NCI-H2196 (cell line): ENCODE measurements at regions not wholly inside any gene's neighbourhood (a gene's known extent, or its start where the extent isn't known, plus 50 kb on each side); places are given as distances from the start of the nearest gene placed in this dataset.

Source experiments
- DNase-seq: peaks from one replicate; lab custom pipeline; 2025; ENCODE audit not compliant: unreplicated experiment; lab: John Stamatoyannopoulos, UW

- no peak for DNase-seq
These were observed 413.8 kb downstream of the BCL11B start for GRCh38 chr14:98858158-98858557.

- no peak for DNase-seq
These were observed 413.4 kb downstream of the BCL11B start for GRCh38 chr14:98858561-98858960.

- DNase-seq: no peak
These were observed 412.7 kb downstream of the BCL11B start for GRCh38 chr14:98859301-98859700.

- no peak for DNase-seq
These were observed 407.8 kb downstream of the BCL11B start for GRCh38 chr14:98864211-98864610.

GRCh38 chr14:98867146-98867545, 404.9 kb downstream of the BCL11B start:
- no peak for DNase-seq

- DNase-seq: no peak
These were observed 404.3 kb downstream of the BCL11B start for GRCh38 chr14:98867726-98868125.

DNA sequence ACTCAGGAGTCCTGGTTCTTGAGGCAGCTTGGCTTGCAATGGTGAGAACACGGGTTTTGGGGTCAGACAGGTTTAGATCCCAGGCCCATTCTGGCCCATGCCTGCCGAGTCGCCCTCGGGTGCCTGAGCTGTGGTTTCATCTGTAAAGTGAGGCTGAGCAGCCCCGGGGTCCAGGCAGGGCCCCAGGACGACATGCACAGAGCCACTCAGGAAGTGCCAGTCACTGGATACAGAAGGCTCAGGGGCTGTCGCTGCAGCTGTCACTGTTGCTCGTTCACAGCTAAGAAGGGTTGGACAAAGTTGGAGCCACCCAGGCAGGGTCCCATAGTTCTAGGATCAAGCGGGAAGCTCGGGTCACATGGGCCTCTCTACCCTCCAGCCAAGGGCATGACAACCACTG, 403.1 kb downstream of the BCL11B start:
- no peak for DNase-seq

GRCh38 chr14:98871796-98872195, 400.2 kb downstream of the BCL11B start:
- no peak for DNase-seq

- DNase-seq: no peak
These were observed 394.9 kb downstream of the BCL11B start for GRCh38 chr14:98877065-98877464.

GRCh38 chr14:98878282-98878681, 393.7 kb downstream of the BCL11B start:
- no peak for DNase-seq

- no peak for DNase-seq
These were observed 385.0 kb downstream of the BCL11B start for GRCh38 chr14:98886982-98887381.

GRCh38 chr14:98888281-98888680, 383.7 kb downstream of the BCL11B start:
- no peak for DNase-seq

- no peak for DNase-seq
These were observed 382.8 kb downstream of the BCL11B start for GRCh38 chr14:98888927-98889835.

DNA sequence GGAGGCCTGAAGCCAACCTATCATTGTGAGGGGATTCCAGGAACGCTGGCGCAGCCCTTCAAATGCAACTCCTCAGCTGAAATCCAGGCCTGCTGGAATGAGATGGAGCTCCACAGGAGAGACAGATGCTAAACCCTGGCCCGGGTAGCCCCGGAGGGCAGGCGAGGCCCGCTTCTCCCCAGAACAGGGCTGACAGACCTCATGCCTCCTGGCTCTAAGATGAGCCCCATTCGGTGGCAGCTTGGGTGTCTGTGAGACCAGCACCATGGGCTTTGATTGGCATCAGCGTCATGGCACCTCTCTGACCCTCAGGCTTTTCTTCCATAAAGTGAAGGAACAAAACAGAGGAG, 382.2 kb downstream of the BCL11B start:
- DNase-seq: no peak

DNA sequence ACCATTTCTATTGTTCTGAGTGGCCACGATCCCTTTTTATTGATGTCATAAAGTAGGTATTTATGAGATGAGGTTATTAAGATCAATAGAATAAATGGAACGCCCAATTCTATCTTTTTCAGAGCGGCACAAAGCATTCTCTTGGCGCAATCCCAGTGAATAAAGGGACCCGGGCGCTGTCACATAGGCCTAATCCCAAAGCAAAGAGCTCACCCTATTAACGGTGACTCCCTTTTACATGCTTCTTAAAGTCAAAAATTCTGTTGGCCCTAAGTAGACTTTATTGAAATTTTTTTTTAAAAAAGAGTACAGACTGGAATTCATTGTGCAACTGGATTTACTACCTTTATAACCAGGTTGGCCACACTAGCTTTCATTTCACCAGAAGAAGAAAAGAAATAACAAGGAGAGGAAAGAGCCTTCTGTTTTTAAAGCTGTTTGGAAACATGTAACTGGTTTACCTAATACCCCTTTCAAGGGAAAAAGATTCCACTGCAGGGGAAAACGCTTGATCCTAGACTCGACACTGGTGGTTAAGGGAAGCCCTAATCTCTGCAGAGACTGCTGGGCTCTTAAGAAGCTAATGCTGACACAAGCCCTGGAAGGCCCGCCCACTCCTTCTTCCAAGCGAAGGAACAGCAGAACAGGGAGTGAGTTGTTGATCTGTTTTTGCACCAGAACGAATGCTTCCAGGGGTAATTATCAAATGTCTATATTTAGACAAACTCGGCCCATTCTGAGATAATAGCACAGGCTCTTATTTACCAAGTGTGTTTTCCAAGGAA, 381.2 kb downstream of the BCL11B start:
- DNase-seq: no peak

DNA sequence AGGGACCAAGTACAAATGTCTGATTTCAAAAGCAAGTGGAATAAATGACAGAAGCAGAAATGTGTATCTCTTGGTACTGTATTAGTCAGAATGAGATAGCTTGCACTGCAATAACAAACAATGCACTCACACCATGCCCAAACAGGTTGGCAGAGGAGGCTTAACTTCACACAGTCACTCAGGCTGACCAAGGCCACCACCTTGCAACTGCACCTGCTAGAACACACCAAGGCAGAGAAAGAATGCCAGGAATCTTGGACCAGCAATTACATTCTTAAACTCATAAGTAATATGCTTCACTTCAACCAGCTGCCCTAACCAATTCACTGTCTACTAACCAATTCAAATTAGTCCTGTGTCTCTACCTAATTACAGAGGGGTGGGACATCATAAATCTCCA, 378.3 kb downstream of the BCL11B start:
- DNase-seq: no peak

DNA sequence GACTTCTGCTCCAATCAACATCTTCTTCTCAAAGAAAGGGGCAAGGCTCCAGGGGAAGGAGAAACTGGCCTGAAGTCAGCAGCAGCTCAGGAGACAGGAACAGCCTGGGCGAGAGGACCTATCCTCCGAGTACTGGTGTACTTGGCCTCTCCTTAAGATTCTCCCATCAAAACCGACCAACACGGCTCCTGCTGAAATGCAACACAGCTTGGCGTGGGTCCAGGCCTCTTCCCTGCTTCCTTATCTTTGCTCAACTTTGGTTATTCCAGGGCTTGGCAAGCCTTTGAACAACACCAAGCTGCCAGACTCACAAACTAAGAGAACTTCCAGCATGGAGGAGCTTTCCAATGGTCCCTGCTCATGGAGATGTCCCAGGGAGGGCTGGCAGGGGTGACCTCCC, 377.4 kb downstream of the BCL11B start:
- no peak for DNase-seq

GRCh38 chr14:98896449-98896848, 375.5 kb downstream of the BCL11B start:
- DNase-seq: no peak

DNA sequence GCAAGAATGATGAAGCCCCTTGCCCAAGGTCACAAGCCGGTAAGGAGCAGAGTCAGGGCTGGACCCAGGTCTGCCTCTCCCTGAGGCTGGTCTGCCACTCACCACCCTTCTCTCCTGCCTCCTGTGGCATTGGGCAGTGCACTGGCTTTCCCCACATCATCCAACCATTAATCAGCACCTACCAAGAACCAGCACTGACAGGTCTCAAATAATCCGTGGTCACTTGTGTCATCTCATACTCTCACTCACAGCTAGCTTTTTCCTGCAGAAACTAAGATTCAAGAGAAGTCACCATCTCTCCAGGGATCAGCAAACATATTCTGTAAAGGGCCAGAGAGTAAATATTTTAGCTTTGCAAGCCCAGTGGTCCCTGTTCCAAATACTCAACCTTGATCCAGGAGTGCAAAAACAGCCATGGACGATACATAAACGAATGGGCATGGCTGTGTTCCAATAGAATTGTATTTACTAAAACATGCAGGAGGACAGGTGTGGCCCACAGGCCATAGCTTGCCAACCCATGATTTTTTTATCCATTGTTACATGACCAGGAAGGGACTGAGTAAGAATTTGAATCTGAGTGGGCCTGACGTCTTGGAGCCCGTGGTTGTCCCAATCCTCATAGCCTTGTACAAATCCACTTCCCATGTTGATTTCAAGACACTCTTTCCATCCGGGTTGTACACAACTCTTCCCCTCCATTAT, 374.2 kb downstream of the BCL11B start:
- no peak for DNase-seq

GRCh38 chr14:98899441-98899840, 372.6 kb downstream of the BCL11B start:
- DNase-seq: no peak

- no peak for DNase-seq
These were observed 371.8 kb downstream of the BCL11B start for GRCh38 chr14:98900236-98900635.

GRCh38 chr14:98900798-98901197, 371.2 kb downstream of the BCL11B start:
- no peak for DNase-seq
